HG03460 (cell line): ENCODE measurements at regions not wholly inside any gene's neighbourhood (a gene's known extent, or its start where the extent isn't known, plus 50 kb on each side); places are given as distances from the start of the nearest gene placed in this dataset.
A peak's percentile ranks its signal among the peaks of the same experiment; 100 is the strongest.

ENCODE experiments used
- ATAC-seq: cut with Tn5 transposase; IDR thresholded peaks from one replicate; pipeline ENCODE4 v1.9.1; 2021; ENCODE audit not compliant: unreplicated experiment

DNA sequence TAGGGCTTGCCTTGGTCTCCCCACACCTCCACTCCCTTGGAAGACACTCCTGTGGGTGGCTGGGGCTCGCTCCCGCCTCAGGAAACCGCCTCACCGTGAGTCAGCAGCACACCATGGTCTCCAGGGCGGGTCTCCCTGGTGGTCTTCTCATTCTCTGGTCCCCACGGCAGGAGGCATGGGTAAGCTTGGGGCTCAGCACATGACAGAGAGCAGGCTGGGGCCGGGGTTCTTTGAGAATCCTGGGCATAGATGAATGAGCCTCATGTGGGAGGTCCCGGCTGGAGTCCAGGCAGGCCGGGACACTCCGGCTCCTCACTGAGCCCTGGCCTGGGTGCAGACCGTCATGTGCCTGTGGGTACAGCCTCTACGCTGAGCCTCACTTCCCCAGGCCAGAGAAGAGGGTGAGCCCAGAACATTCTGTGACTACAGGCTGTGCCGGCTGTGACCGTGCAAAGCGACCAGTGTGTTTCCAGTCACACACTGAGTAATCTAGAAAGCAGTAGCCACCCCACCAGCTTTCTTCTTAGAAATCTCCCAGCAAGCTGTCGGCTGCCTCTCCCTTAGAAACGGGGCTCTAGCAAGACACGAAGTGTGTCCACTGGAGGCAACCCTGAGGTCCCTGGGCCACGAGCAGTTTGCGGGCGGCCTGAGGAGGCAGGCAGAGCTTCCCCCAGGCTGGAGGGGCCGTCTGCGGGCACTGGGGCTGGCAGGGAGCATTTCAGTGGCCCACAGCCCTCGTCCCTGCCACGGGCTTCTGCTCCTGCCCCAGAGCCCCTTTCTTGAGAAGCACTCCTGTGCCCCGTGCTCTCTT is 93.1 kb downstream of the RHOB start:
- no peak for ATAC-seq

- ATAC-seq, result no peak
Measured at GRCh38 chr2:20540587-20541293, 93.9 kb downstream of the RHOB start.

GRCh38 chr2:20541294-20541640 is 94.4 kb downstream of the RHOB start:
- ATAC-seq, result no peak

GRCh38 chr2:20541651-20542050 is 94.8 kb downstream of the RHOB start:
- ATAC-seq, result no peak

GRCh38 chr2:20542269-20542668 is 95.4 kb downstream of the RHOB start:
- no peak for ATAC-seq

DNA sequence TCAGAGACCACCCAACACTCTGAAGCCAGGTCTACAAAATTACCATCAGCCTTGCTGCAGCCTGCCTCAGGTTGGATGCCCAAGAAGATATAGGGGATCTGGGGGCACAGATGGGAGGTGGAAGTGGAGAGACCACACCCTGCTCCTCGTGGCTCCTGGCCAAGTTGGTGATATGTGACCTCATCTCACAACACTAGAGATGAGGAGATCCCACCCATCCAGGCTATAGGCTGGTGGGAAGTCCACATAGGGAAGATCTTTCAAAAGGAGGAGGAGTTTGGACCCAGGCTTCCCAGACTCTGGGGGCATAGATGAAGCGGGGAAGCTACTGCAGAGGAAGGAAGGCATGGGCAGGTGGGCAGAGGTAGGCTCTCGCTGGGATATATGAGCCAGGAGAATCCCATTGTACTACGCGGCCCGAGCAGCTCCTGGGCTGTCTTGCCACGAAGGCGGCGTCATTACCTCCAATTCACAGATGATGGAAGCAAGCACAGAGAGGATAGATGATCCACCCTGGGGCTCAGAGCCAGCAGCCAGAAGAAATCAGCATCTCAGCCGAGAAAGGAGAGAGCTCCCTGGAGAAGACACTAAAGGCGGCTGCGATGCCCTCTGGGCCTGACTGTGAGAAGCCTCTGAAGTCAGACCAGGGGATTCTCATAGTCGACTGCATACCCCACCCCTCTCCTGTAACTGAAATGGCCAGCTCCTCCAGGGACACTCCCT is 96.0 kb downstream of the RHOB start:
- ATAC-seq, result no peak

DNA sequence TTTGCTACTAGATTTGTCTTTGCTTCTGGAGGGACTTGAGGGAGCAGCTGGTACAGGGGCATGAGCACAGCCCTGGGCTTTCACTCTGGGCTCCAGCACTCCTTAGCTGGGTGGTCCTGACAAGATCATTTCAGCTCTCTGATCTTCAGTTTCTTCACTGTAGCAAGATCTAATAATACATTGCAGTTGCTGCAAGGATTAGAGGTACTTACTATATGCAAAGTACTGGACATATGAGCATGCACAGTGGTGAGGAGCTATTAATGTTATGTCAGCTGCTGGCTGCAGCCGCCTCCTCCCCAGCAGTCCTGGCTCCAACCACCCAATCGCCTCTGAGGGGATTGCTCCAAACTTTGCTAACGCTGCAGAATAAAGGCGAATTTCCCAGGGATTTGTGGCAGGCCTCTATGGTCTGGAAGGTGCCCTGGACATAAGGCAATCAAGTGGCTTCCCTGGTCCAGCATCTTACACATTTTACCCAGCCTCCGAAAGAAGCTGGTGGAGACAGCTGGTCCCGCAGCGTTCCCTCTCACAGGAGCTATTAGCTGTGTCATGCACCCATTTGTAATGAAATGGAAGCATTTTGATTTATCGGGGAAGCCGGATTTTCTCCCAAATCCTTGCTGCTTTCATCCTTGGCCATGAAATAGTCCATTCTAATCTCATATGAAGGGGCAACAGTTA is 96.7 kb downstream of the RHOB start:
- ATAC-seq, result no peak

- ATAC-seq, result no peak
Measured at GRCh38 chr2:20544153-20544747, 97.4 kb downstream of the RHOB start.

GRCh38 chr2:20549144-20549543 is 101.8 kb downstream of the HS1BP3 start:
- no peak for ATAC-seq

DNA sequence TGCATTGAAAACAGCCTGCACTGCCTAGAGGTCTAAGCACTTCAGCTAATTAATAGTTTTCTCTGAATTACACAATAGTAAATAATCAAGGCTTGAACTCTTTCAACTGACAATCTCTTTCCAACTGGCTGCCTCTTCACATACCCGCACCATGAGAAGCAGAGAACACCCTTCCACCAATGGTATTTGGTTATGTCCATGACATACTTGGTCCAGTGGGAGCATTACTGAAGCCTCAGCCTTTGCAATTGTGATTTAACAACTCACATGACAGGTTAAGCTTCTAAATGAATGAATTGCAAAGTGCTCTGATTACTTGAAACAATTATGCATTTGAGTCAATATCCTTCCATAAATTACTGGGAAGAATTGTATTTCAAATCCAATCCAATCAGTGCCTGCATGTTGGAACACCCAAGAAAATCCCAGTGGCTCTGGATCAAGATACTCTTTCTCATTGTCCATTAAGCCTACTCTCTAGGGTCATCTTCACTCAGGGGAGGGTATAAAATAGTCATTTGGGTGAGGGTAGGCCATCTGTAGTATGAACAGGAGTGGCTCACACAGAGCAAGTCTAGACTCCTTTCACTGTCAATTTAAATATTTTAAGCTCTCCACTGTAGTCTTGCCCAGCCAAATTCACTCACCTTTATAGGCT is 101.1 kb downstream of the HS1BP3 start:
- ATAC-seq, result no peak

- no peak for ATAC-seq
Measured at GRCh38 chr2:20551260-20551944, 99.5 kb downstream of the HS1BP3 start.

DNA sequence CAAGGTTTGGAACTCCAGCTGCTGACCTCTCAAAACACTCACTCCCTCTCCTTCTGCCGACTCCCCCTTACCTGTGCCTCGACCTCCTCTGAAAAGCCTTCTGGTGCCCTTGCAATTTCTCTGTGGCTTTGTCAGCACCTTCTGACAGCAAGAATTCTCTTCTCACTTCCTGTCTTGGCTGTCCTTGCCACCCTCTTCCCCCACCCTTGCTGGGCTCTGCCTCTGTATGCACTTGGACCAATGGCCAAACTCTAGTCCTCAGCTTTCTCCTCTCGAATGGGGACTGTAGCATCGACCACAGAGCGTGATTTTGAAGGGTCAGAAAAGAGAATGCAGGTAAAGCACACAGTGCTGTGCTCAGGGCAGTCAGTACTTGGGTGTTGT is 99.0 kb downstream of the HS1BP3 start:
- no peak for ATAC-seq

DNA sequence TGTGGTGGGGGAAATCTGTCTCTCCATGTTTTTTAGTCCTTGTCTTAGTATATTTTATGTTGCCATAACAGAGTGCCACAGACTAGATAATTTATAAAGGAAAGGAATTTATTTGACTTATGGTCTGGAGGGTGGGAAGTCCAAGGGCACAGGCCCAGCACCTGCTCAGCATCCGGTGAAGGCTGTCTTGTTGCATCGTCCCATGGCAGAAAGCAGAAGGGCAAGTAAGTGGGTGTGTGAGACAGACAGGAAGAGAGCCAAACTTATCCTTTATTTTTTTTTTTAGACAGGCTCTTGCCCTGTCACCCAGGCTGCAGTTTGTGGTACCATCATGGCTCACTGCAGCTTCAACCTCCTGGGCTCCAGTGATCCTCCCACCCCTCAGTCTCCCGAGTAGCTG is 98.1 kb downstream of the HS1BP3 start:
- ATAC-seq, result no peak

DNA sequence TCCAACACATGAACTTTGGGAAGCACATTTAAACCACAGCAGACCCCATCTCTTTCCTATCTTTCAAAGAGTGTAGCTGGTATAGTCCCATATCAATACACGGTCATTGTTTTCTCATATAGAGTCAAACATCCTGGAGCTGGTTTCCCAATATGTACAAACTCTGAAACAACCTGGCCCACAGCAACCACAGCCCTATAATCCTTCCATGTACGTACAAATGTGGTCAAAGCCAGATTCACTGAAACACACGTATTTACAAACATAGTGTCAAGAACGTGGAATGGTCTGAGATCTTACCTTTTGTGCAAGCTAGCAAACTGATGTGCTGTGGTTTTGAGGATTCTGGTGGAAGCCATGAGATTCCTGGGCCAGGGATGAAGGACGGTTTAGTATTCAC is 97.3 kb downstream of the HS1BP3 start:
- ATAC-seq, result no peak

GRCh38 chr2:20555954-20556353 is 94.9 kb downstream of the HS1BP3 start:
- ATAC-seq, result peak; percentile 55

GRCh38 chr2:20556756-20557155 is 94.1 kb downstream of the HS1BP3 start:
- no peak for ATAC-seq

- ATAC-seq, result no peak
Measured at GRCh38 chr2:20557226-20557625, 93.7 kb downstream of the HS1BP3 start.

DNA sequence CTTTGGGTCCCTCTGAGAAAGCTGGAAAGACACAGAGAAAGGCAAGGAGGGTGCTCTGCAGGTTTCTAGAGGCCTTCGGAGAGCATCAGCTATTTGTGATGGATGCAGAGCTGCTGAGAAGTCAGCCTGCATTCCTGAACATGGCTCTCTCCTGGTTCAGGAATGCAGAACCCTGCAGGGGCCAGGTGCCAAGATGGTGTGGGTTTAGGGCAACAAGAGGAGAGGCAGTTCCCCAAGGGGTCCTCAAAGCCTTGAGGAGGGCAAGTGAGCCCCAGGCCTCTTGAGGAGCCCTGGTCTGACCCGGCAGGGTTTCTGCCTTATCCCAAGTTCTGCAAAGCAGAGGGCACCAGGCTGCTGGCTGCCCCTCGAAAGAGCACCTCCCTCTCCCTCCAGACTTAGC is 93.3 kb downstream of the HS1BP3 start:
- ATAC-seq, result no peak

DNA sequence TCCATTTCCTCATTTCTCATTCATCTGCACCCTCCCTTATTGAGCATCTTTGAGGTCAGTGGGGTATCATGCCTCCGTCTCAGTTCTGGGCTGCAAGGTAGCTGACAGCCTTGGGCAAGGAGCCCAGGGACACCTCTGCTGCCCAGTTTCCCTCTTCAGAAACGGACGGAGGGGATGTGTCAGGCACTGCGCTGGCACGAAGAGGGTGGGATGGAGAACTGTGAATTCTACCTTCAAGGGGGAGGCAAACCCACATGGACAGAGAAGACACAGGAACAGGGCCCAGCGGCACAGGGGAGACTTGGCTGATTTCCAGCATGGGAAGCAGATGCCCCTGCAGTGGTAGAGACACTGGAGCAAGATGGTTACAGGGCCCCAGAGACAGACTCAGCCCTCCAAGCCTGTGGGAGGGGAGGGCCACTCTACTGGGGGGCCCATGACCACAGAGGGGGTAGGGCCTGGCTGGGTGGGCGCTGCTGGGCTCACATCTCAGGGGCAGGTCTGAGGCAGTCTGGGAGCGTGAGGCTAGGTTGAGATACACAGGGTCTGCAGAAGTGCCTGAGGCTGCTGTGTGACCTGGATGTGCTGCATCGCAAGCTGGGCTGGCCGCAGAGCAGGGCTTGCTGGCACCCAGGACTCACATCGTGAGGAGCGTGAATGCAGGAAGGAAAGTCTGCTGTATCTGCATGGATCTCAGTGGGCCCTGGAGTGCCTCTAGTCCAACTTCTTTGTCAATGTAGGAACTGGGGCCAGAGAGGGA is 92.3 kb downstream of the HS1BP3 start:
- no peak for ATAC-seq
